ENCODE measurements at regions not wholly inside any gene's neighbourhood (a gene's known extent, or its start where the extent isn't known, plus 50 kb on each side); places are given as distances from the start of the nearest gene placed in this dataset.

GRCh38 chr10:3229815-3230214, 57.2 kb upstream of the PITRM1 start:
- DNase-seq = no peak

- DNase-seq = no peak
These were observed 56.0 kb upstream of the PITRM1 start for GRCh38 chr10:3228629-3228945.

- peak in 2 of 3 experiments; percentile 36 to 78 for DNase-seq
These were observed 54.6 kb upstream of the PITRM1 start for GRCh38 chr10:3226960-3227744.

GRCh38 chr10:3225561-3225960, 53.0 kb upstream of the PITRM1 start:
- DNase-seq = no peak

- DNase-seq = no peak
These were observed 51.7 kb upstream of the PITRM1 start for GRCh38 chr10:3224241-3224640.

- DNase-seq = no peak
These were observed 50.0 kb upstream of the PITRM1 start for GRCh38 chr10:3222626-3223025.
